Astrocyte (in vitro differentiated cells and primary cell): ENCODE measurements at regions not wholly inside any gene's neighbourhood (a gene's known extent, or its start where the extent isn't known, plus 50 kb on each side); places are given as distances from the start of the nearest gene placed in this dataset.

Experiments
- CTCF ChIP-seq: IDR thresholded peaks from 2 replicates; pipeline ENCODE4 v1.5.1; 2011; ENCODE audit warnings: low read depth, mild to moderate bottlenecking, inconsistent platforms, low read length, moderate library complexity; ENCODE audit not compliant: insufficient read depth
- EZH2 ChIP-seq: IDR thresholded peaks from 2 replicates; pipeline ENCODE4 v1.6.1; 2012; ENCODE audit warnings: mild to moderate bottlenecking, low read length, inconsistent platforms; ENCODE audit not compliant: insufficient read depth

- TF ChIP-seq EZH2 (no peak), CTCF (no peak)
Observed at GRCh38 chr15:95409626-95410310, 920.7 kb upstream of the NR2F2 start.
